Body of pancreas (tissue), 4 donors: ENCODE measurements at regions not wholly inside any gene's neighbourhood (a gene's known extent, or its start where the extent isn't known, plus 50 kb on each side); places are given as distances from the start of the nearest gene placed in this dataset.

ENCODE experiments used
- ATAC-seq: fragments of 150-250 bp; one replicate; pipeline ENCODE4 v1.9.1; 2016
- DNase-seq, 4 donors: peaks; one replicate each; pipeline ENCODE4 v3.0.0-alpha.2; 2019
- H3K27ac ChIP-seq, 4 donors: fragments of 200-600 bp; sonication (generic); 1 replicate in 3 of 4; 2 replicates in 1 of 4; pipeline versions ENCODE4 v1.5.1 to v1.6.1; 2016 to 2019; ENCODE audit warnings: mild to moderate bottlenecking in 1 of 4, mixed read lengths in 1 of 4, moderate library complexity in 1 of 4
- H3K27me3 ChIP-seq, 2 donors: fragments of 200-600 bp; sonication (generic); one replicate each; pipeline ENCODE4 v1.6.0; 2016; ENCODE audit warnings: mild to moderate bottlenecking in 1 of 2
- H3K36me3 ChIP-seq, 2 donors: fragments of 200-600 bp; sonication (generic); replicated peaks in 1 of 2; 2 replicates each; pipeline ENCODE4 v1.5.1; 2016; ENCODE audit warnings: low read depth in 2 of 2; ENCODE audit not compliant: insufficient read depth in 1 of 2
- H3K4me1 ChIP-seq: fragments of 200-600 bp; sonication (generic); one replicate; pipeline ENCODE4 v1.6.0; 2016
- H3K4me3 ChIP-seq, 2 donors: fragments of 200-600 bp; sonication (generic); 1 replicate in 1 of 2; 2 replicates in 1 of 2; pipeline ENCODE4 v1.5.1; 2016 to 2019
- H3K9me3 ChIP-seq, 3 donors: fragments of 200-600 bp; sonication (generic); 1 replicate in 2 of 3; 2 replicates in 1 of 3; pipeline ENCODE4 v1.5.1; 2016
- CTCF ChIP-seq, 7 experiments: fragments of 450-650 bp in 4 of 7; fragments of 200-600 bp in 3 of 7; sonication (generic) in 3 of 7; IDR thresholded peaks; one replicate each; pipeline ENCODE4 v1.5.1; 2016 to 2019; ENCODE audit warnings: antibody characterized with exemption in 7 of 7
- POLR2A ChIP-seq, 3 donors: fragments of 450-650 bp; IDR thresholded peaks; one replicate each; pipeline ENCODE4 v1.6.1; 2016; ENCODE audit warnings: antibody characterized with exemption in 3 of 3, mild to moderate bottlenecking in 2 of 3
- WGBS, 2 donors: methylation state at CpG; one replicate each; pipeline ENCODE4 v1.1.5; 2017; 5-methylcytosine and 5-hydroxymethylcytosine counted together
- intact Hi-C: fragments of 100-400 bp; cut with DNase I; formaldehyde crosslinking; loops from one replicate; pipeline ENCODE4 v1.15.1; 2023

- Histone ChIP-seq H3K4me3 (no peak overlapping the region), H3K9me3 (no peaks in the 10 kb centered on the region), H3K27ac (peak overlapping the region; percentile 21 to 71 (median 54)), H3K4me1 (peaks cover 26% of the 10 kb centered on the region), H3K36me3 (no peaks in the 10 kb centered on the region), H3K27me3 (no peaks in the 10 kb centered on the region)
- intact Hi-C loops = no loop called here
- 21 to 24% methylated on average over 8 of the region's 8 CpGs for WGBS, 2 donors
- TF ChIP-seq POLR2A (IDR thresholded peaks at IDR 0.05) = no peak
- no peak for TF ChIP-seq CTCF (IDR thresholded peaks at IDR 0.05)
- ATAC-seq (peak; percentile 17), DNase-seq (no peak)
Observed at GRCh38 chr21:38170704-38171682, 85.8 kb upstream of the KCNJ15 start.

GRCh38 chr21:38171723-38172344 lies 85.0 kb upstream of the KCNJ15 start:
- peak; percentile 86 for ATAC-seq
- peak overlapping the region; percentile 21 to 71 (median 54) for H3K27ac ChIP-seq
- intact Hi-C loops = no loop called here
- H3K4me1 ChIP-seq = peaks cover 22% of the 10 kb centered on the region
- 52 to 60% methylated on average over 10 to 12 of the region's 12 CpGs for WGBS, 2 donors
- no peak overlapping the region for H3K4me3 ChIP-seq
- TF ChIP-seq POLR2A (IDR thresholded peaks at IDR 0.05) = no peak
- no peak for TF ChIP-seq CTCF (IDR thresholded peaks at IDR 0.05)
- H3K9me3 ChIP-seq = no peaks in the 10 kb centered on the region
- no peaks in the 10 kb centered on the region for H3K36me3 ChIP-seq
- H3K27me3 ChIP-seq = no peaks in the 10 kb centered on the region
- peak in 2 of 4 donors; percentile 22 to 45 for DNase-seq

GRCh38 chr21:38173276-38174035 lies 83.3 kb upstream of the KCNJ15 start:
- ATAC-seq (no peak), DNase-seq (no peak)
- Histone ChIP-seq H3K36me3 (no peaks in the 10 kb centered on the region), H3K9me3 (no peaks in the 10 kb centered on the region), H3K4me1 (peaks cover 22% of the 10 kb centered on the region), H3K27ac (no peak overlapping the region), H3K27me3 (no peaks in the 10 kb centered on the region), H3K4me3 (no peak overlapping the region)
- intact Hi-C loops = no loop called here
- WGBS, 2 donors = 77 to 92% methylated on average over 3 of the region's 3 CpGs
- TF ChIP-seq POLR2A (IDR thresholded peaks at IDR 0.05) (no peak), CTCF (IDR thresholded peaks at IDR 0.05) (no peak)

- Histone ChIP-seq H3K27ac (no peak overlapping the region), H3K36me3 (no peaks in the 10 kb centered on the region), H3K9me3 (no peaks in the 10 kb centered on the region), H3K27me3 (no peaks in the 10 kb centered on the region), H3K4me3 (no peak overlapping the region), H3K4me1 (peaks cover 16% of the 10 kb centered on the region)
- WGBS, 2 donors = 50% methylated on average over 1 of the region's 1 CpG
- intact Hi-C loops = no loop called here
- no peak for TF ChIP-seq CTCF (IDR thresholded peaks at IDR 0.05)
- no peak for TF ChIP-seq POLR2A (IDR thresholded peaks at IDR 0.05)
- ATAC-seq (no peak), DNase-seq (no peak)
Observed at GRCh38 chr21:38175306-38175705, 81.5 kb upstream of the KCNJ15 start.
